Mesendoderm (in vitro differentiated cells): ENCODE measurements at regions not wholly inside any gene's neighbourhood (a gene's known extent, or its start where the extent isn't known, plus 50 kb on each side); places are given as distances from the start of the nearest gene placed in this dataset.

Experiments
- DNase-seq: peaks from one replicate; pipeline ENCODE4 v3.0.0; 2013
- H2AK5ac ChIP-seq: 2 replicates; pipeline ENCODE4 v1.6.1; 2013; ENCODE audit warnings: low read length, inconsistent platforms
- H2BK120ac ChIP-seq: 2 replicates; pipeline ENCODE4 v1.6.1; 2013; ENCODE audit warnings: low read depth, mild to moderate bottlenecking, low read length, moderate library complexity, mixed read lengths
- H2BK15ac ChIP-seq: replicated peaks from 2 replicates; pipeline ENCODE4 v1.6.1; 2013; ENCODE audit warnings: low read depth, mild to moderate bottlenecking, moderate library complexity
- H2BK5ac ChIP-seq: 2 replicates; pipeline ENCODE4 v1.6.1; 2013; ENCODE audit warnings: low read length, inconsistent platforms
- H3K18ac ChIP-seq: 2 replicates; pipeline ENCODE4 v1.6.1; 2013; ENCODE audit warnings: mild to moderate bottlenecking, low read length, mixed read lengths
- H3K23ac ChIP-seq: one replicate; pipeline ENCODE4 v1.6.1; 2013; ENCODE audit warnings: low read length
- H3K27ac ChIP-seq: 2 replicates; pipeline ENCODE4 v1.5.1; 2013; ENCODE audit warnings: low read depth, mild to moderate bottlenecking, inconsistent platforms, low read length, moderate library complexity
- H3K27me3 ChIP-seq: 2 replicates; pipeline ENCODE4 v1.6.1; 2013; ENCODE audit warnings: low read length, control low read depth, mild to moderate bottlenecking, inconsistent platforms; ENCODE audit not compliant: insufficient read depth, poor library complexity
- H3K36me3 ChIP-seq: 2 replicates; pipeline ENCODE4 v1.6.1; 2013; ENCODE audit warnings: low read length, inconsistent platforms; ENCODE audit not compliant: control insufficient read depth, insufficient read depth
- H3K4ac ChIP-seq: one replicate; pipeline ENCODE4 v1.6.1; 2013; ENCODE audit warnings: low read depth, mild to moderate bottlenecking, low read length, moderate library complexity
- H3K4me1 ChIP-seq: 2 replicates; pipeline ENCODE4 v1.6.1; 2013; ENCODE audit warnings: low read depth, low read length, inconsistent platforms; ENCODE audit not compliant: control insufficient read depth
- H3K4me2 ChIP-seq: 2 replicates; pipeline ENCODE4 v1.6.1; 2013; ENCODE audit warnings: low read length
- H3K4me3 ChIP-seq: 2 replicates; pipeline ENCODE4 v1.5.1; 2013; ENCODE audit warnings: mild to moderate bottlenecking, low read length
- H3K56ac ChIP-seq: one replicate; pipeline ENCODE4 v1.6.1; 2013; ENCODE audit warnings: low read length
- H3K79me1 ChIP-seq: 2 replicates; pipeline ENCODE4 v1.6.1; 2013; ENCODE audit warnings: low read length, inconsistent platforms
- H3K79me2 ChIP-seq: 2 replicates; pipeline ENCODE4 v1.6.1; 2013; ENCODE audit warnings: mild to moderate bottlenecking, low read length; ENCODE audit not compliant: control insufficient read depth, insufficient read depth
- H3K9ac ChIP-seq: 2 replicates; pipeline ENCODE4 v1.6.1; 2013; ENCODE audit warnings: low read length, inconsistent platforms
- H4K5ac ChIP-seq: one replicate; pipeline ENCODE4 v1.6.1; 2013; ENCODE audit warnings: low read length
- H4K8ac ChIP-seq: one replicate; pipeline ENCODE4 v1.6.1; 2013; ENCODE audit warnings: low read depth, mild to moderate bottlenecking, control low read depth, low read length, moderate library complexity
- WGBS: extraction: QIAGEN DNeasy Blood & Tissue Kit; methylation state at CpG from one replicate; pipeline ENCODE4 v1.1.7; 2013; ENCODE audit warnings: low lambda C conversion rate, missing lambda C conversion rate; ENCODE audit not compliant: insufficient coverage; ENCODE audit errors: extremely low coverage; 5-methylcytosine and 5-hydroxymethylcytosine counted together

GRCh38 chr6:44631968-44632367 is 244.5 kb downstream of the CDC5L start:
- no peak overlapping the region for H3K27ac ChIP-seq
- H2BK15ac ChIP-seq: no peak overlapping the region
- no peak overlapping the region for H2AK5ac ChIP-seq

GRCh38 chr6:44634321-44634720 is 246.8 kb downstream of the CDC5L start:
- no CpG with 5 or more reads among the region's 8 CpGs for WGBS

More at GRCh38 chr6:44631968-44632367, 244.5 kb downstream of the CDC5L start:
- no peak overlapping the region for H4K5ac ChIP-seq
- no peak overlapping the region for H4K8ac ChIP-seq
- WGBS: no CpG with 5 or more reads among the region's 6 CpGs
- H3K36me3 ChIP-seq: no peaks in the 10 kb centered on the region
- no peak overlapping the region for H3K18ac ChIP-seq
- peaks cover 6% of the 10 kb centered on the region for H3K4me1 ChIP-seq
- H2BK120ac ChIP-seq: no peak overlapping the region
- H3K79me2 ChIP-seq: no peaks in the 10 kb centered on the region
- no peak overlapping the region for H3K9ac ChIP-seq
- no peak overlapping the region for H2BK5ac ChIP-seq
- no peak overlapping the region for H3K4ac ChIP-seq
- no peak overlapping the region for H3K4me2 ChIP-seq
- H3K56ac ChIP-seq: no peak overlapping the region
- no peaks in the 10 kb centered on the region for H3K27me3 ChIP-seq
- no peaks in the 10 kb centered on the region for H3K79me1 ChIP-seq
- DNase-seq: peak; percentile 45
- no peak overlapping the region for H3K23ac ChIP-seq
- no peak overlapping the region for H3K4me3 ChIP-seq

GRCh38 chr6:44635486-44635885 is 248.0 kb downstream of the CDC5L start:
- no peak overlapping the region for H3K9ac ChIP-seq
- H3K18ac ChIP-seq: no peak overlapping the region
- no peak overlapping the region for H3K4ac ChIP-seq
- H3K4me2 ChIP-seq: no peak overlapping the region
- H3K79me2 ChIP-seq: no peaks in the 10 kb centered on the region
- H3K27ac ChIP-seq: no peak overlapping the region
- H3K23ac ChIP-seq: no peak overlapping the region
- H3K4me1 ChIP-seq: no peaks in the 10 kb centered on the region
- WGBS: no CpG with 5 or more reads among the region's 4 CpGs
- no peaks in the 10 kb centered on the region for H3K27me3 ChIP-seq
- no peak overlapping the region for H4K5ac ChIP-seq
- H2BK15ac ChIP-seq: no peak overlapping the region
- no peaks in the 10 kb centered on the region for H3K36me3 ChIP-seq
- H3K79me1 ChIP-seq: no peaks in the 10 kb centered on the region
- H2BK5ac ChIP-seq: no peak overlapping the region
- H4K8ac ChIP-seq: no peak overlapping the region
- no peak overlapping the region for H3K56ac ChIP-seq
- no peak overlapping the region for H3K4me3 ChIP-seq
- H2BK120ac ChIP-seq: no peak overlapping the region
- DNase-seq: no peak
- H2AK5ac ChIP-seq: no peak overlapping the region

More at GRCh38 chr6:44634321-44634720, 246.8 kb downstream of the CDC5L start:
- no peak for DNase-seq
- Histone ChIP-seq H3K4me1 (peaks cover 2% of the 10 kb centered on the region), H3K79me2 (no peaks in the 10 kb centered on the region), H3K79me1 (no peaks in the 10 kb centered on the region), H3K23ac (no peak overlapping the region), H2BK15ac (no peak overlapping the region), H3K56ac (no peak overlapping the region), H3K18ac (no peak overlapping the region), H2BK5ac (no peak overlapping the region), H4K8ac (no peak overlapping the region), H4K5ac (no peak overlapping the region), H3K36me3 (no peaks in the 10 kb centered on the region), H3K27ac (no peak overlapping the region), H3K9ac (no peak overlapping the region), H2AK5ac (no peak overlapping the region), H2BK120ac (no peak overlapping the region), H3K27me3 (no peaks in the 10 kb centered on the region), H3K4me3 (no peak overlapping the region), H3K4ac (no peak overlapping the region), H3K4me2 (no peak overlapping the region)

GRCh38 chr6:44636561-44637248 is 249.2 kb downstream of the CDC5L start:
- H3K4me1 ChIP-seq: no peaks in the 10 kb centered on the region
- H3K23ac ChIP-seq: no peak overlapping the region
- no peak for DNase-seq
- no peak overlapping the region for H3K9ac ChIP-seq
- H3K4me2 ChIP-seq: no peak overlapping the region
- no peak overlapping the region for H2BK15ac ChIP-seq
- WGBS: no CpG with 5 or more reads among the region's 14 CpGs
- no peak overlapping the region for H3K18ac ChIP-seq
- H4K5ac ChIP-seq: no peak overlapping the region
- no peaks in the 10 kb centered on the region for H3K27me3 ChIP-seq
- H2AK5ac ChIP-seq: no peak overlapping the region
- H4K8ac ChIP-seq: no peak overlapping the region
- H3K4me3 ChIP-seq: no peak overlapping the region
- H3K27ac ChIP-seq: no peak overlapping the region
- H3K79me2 ChIP-seq: no peaks in the 10 kb centered on the region
- H3K56ac ChIP-seq: no peak overlapping the region
- H3K4ac ChIP-seq: no peak overlapping the region
- H3K36me3 ChIP-seq: no peaks in the 10 kb centered on the region
- no peak overlapping the region for H2BK120ac ChIP-seq
- no peaks in the 10 kb centered on the region for H3K79me1 ChIP-seq
- no peak overlapping the region for H2BK5ac ChIP-seq

GRCh38 chr6:44641344-44642031 is 254.0 kb downstream of the CDC5L start:
- no peak overlapping the region for H2BK120ac ChIP-seq
- H3K56ac ChIP-seq: no peak overlapping the region
- no peaks in the 10 kb centered on the region for H3K27me3 ChIP-seq
- H3K79me2 ChIP-seq: no peaks in the 10 kb centered on the region
- no peak overlapping the region for H3K4me2 ChIP-seq
- no peak overlapping the region for H3K23ac ChIP-seq
- no peak for DNase-seq
- no peak overlapping the region for H4K8ac ChIP-seq
- no peak overlapping the region for H2AK5ac ChIP-seq
- H3K79me1 ChIP-seq: no peaks in the 10 kb centered on the region
- no peak overlapping the region for H3K9ac ChIP-seq
- WGBS: no CpG with 5 or more reads among the region's 10 CpGs
- no peak overlapping the region for H3K4ac ChIP-seq
- H2BK5ac ChIP-seq: no peak overlapping the region
- no peak overlapping the region for H3K18ac ChIP-seq
- H3K36me3 ChIP-seq: no peaks in the 10 kb centered on the region
- H4K5ac ChIP-seq: no peak overlapping the region
- no peak overlapping the region for H3K27ac ChIP-seq
- H3K4me3 ChIP-seq: no peak overlapping the region
- no peaks in the 10 kb centered on the region for H3K4me1 ChIP-seq
- no peak overlapping the region for H2BK15ac ChIP-seq
